ENCODE measurements at regions not wholly inside any gene's neighbourhood (a gene's known extent, or its start where the extent isn't known, plus 50 kb on each side); places are given as distances from the start of the nearest gene placed in this dataset.

GRCh38 chr18:30920351-30920750 lies 122.2 kb downstream of the DSC3 start:
- TF ChIP-seq CTCF (IDR thresholded peaks at IDR 0.05) = no peak
- no peak for TF ChIP-seq POLR2A (IDR thresholded peaks at IDR 0.05)
